Breast epithelium (tissue), 3 donors: ENCODE measurements at regions not wholly inside any gene's neighbourhood (a gene's known extent, or its start where the extent isn't known, plus 50 kb on each side); places are given as distances from the start of the nearest gene placed in this dataset.

Experiments
- POLR2AphosphoS5 ChIP-seq, 3 donors: sonication (generic); formaldehyde crosslinking; IDR thresholded peaks; one replicate each; pipeline ENCODE4 v1.6.1; 2017; ENCODE audit warnings: antibody characterized with exemption in 3 of 3
- TF ChIP-seq, protein P1 (sequence below), 3 donors: fragments of 450-650 bp; IDR thresholded peaks; one replicate each; pipeline ENCODE4 v1.5.1; 2016 to 2017; ENCODE audit warnings: antibody characterized with exemption in 3 of 3, mild to moderate bottlenecking in 3 of 3, moderate library complexity in 3 of 3

DNA sequence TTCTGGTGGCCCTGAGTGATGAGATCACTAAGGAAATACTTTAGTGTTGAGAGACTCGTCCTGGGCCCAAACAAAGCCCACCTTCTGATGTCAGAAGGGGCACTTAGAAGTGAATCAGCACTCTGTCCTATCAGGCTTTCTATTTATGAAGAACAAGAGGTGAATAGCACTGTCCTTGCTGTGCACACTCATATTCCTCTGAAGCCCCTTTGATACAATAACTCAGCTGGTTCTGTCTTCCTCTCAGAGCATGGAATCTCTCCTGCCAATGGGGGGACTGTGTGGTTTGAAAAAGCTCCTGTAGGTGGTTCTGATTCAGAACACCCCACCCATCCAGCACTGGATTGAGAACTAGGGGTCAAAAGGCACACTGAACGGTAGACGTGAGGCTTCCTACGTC lies 348.1 kb downstream of the ETS1 start:
- TF ChIP-seq, protein P1, sequence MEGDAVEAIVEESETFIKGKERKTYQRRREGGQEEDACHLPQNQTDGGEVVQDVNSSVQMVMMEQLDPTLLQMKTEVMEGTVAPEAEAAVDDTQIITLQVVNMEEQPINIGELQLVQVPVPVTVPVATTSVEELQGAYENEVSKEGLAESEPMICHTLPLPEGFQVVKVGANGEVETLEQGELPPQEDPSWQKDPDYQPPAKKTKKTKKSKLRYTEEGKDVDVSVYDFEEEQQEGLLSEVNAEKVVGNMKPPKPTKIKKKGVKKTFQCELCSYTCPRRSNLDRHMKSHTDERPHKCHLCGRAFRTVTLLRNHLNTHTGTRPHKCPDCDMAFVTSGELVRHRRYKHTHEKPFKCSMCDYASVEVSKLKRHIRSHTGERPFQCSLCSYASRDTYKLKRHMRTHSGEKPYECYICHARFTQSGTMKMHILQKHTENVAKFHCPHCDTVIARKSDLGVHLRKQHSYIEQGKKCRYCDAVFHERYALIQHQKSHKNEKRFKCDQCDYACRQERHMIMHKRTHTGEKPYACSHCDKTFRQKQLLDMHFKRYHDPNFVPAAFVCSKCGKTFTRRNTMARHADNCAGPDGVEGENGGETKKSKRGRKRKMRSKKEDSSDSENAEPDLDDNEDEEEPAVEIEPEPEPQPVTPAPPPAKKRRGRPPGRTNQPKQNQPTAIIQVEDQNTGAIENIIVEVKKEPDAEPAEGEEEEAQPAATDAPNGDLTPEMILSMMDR (IDR thresholded peaks at IDR 0.05), result no peak
- no peak for TF ChIP-seq POLR2AphosphoS5 (IDR thresholded peaks at IDR 0.05)
